ENCODE measurements at regions not wholly inside any gene's neighbourhood (a gene's known extent, or its start where the extent isn't known, plus 50 kb on each side); places are given as distances from the start of the nearest gene placed in this dataset.

DNA sequence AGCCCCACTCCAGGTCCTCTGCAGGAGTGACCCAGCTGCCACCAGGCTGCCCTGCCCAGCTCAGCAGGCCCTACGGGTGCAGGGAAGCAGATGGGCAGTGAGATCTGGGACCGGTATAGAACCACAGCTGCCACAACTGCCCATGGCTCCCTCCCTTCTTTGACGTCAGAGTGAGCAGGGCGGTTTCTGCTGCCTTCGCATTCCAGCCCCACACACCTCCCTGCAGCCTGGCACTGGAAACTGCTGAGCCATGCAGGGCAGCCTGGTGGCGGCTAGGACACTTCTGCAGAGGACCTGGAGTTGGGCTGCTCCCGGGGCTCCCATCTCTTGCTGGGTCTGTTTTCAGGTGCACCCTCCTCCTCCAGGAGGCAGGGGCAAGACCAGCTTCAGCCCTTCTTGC is 101.6 kb upstream of the CD93 start:
- H3K27me3 ChIP-seq = no peaks in the 10 kb centered on the region
- no peaks in the 10 kb centered on the region for H3K9me3 ChIP-seq
- intact Hi-C loops (cut with DNase I) = no loop called here
- no peaks in the 10 kb centered on the region for H3K36me3 ChIP-seq
- no peak overlapping the region for H3K27ac ChIP-seq
- no peaks in the 10 kb centered on the region for H3K4me1 ChIP-seq
- no peak overlapping the region for H3K9ac ChIP-seq (ENCODE audit: low read depth in 2 of 2, low read length in 2 of 2)
- H3K4me3 ChIP-seq = no peak overlapping the region
- TF ChIP-seq, protein P1, sequence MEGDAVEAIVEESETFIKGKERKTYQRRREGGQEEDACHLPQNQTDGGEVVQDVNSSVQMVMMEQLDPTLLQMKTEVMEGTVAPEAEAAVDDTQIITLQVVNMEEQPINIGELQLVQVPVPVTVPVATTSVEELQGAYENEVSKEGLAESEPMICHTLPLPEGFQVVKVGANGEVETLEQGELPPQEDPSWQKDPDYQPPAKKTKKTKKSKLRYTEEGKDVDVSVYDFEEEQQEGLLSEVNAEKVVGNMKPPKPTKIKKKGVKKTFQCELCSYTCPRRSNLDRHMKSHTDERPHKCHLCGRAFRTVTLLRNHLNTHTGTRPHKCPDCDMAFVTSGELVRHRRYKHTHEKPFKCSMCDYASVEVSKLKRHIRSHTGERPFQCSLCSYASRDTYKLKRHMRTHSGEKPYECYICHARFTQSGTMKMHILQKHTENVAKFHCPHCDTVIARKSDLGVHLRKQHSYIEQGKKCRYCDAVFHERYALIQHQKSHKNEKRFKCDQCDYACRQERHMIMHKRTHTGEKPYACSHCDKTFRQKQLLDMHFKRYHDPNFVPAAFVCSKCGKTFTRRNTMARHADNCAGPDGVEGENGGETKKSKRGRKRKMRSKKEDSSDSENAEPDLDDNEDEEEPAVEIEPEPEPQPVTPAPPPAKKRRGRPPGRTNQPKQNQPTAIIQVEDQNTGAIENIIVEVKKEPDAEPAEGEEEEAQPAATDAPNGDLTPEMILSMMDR (IDR thresholded peaks at IDR 0.05) = no peak
- no peak for DNase-seq

DNA sequence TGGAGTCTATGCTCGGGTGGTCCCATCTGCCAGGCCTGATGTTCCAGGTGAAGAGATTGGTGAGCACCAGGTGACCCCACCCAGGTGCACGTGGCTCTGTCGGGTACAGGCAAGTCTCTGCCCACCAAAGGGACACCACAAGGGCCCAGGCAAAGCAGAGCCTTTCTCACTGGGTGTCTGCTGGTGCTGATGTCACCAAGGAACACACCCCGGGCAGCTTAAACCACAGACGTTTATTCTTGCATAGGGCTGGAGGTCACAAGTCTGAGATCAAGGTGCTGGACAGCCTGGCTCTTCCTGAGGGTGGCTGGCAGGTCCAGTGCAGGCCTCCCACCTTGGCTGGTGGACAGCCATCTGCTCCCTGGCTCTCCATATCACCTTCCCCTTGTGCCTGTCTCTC is 100.7 kb upstream of the CD93 start:
- no peaks in the 10 kb centered on the region for H3K36me3 ChIP-seq
- no peaks in the 10 kb centered on the region for H3K27me3 ChIP-seq
- H3K4me1 ChIP-seq = no peaks in the 10 kb centered on the region
- H3K9ac ChIP-seq (ENCODE audit: low read depth in 2 of 2, low read length in 2 of 2) = no peak overlapping the region
- H3K9me3 ChIP-seq = no peaks in the 10 kb centered on the region
- H3K4me3 ChIP-seq = no peak overlapping the region
- DNase-seq = no peak
- intact Hi-C loops (cut with DNase I) = no loop called here
- TF ChIP-seq, protein P1 (IDR thresholded peaks at IDR 0.05) = no peak
- H3K27ac ChIP-seq = no peak overlapping the region

DNA sequence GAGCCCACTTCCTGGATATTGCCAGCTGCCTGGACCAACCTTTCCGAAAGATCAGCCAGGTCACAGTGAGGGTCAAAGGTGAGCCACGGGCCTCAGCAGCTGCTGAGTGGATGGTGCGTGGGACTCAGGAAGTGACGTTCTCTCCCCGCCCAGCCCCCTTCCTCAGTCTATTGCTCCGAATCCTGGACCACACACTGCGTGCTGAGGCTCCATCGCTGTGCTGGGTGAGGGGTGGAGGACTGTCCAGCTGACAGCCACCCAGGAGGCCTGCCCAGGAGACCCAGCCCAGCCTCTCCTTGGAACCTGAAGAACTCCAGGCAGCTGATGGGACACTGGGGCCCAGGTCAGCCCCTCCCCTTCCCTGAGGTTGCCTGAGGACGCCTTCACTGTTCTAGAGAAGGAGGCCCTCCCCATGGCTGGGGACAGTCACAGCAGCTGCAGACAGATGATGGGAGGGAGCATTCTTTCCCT is 94.4 kb upstream of the CD93 start:
- no peak for DNase-seq
- intact Hi-C loops (cut with DNase I) = no loop called here

DNA sequence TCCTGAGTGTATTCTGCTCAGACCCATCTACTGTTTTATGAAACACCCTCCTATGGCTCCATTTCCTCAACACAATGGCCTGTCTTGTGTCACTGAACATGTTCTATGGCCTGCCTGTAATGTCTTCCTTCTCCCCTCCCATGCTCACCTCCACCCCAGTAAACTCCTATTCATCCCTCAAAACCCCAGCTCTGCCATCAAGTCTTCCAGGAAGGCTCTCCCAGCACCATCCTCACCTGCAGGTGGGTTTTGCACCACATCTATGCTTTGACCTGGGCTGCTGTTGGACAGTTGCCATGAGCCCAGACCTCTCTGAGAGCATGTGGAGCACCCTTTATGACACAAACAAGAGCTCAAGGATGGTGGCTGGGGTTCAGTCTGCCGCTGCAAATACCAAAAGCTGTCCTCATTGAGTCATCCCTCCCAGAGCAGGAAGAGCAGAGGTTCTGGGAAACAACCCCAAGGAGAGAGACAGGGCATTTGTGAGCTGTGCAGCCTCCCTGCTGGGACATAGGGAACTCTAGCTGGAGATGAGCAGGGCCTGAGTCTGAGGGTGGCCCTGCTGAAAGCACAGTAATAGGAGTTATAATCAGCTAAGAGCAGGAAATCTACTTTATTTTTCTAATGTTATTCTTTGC is 93.8 kb upstream of the CD93 start:
- no peaks in the 10 kb centered on the region for H3K9me3 ChIP-seq
- no peak overlapping the region for H3K4me3 ChIP-seq
- no peaks in the 10 kb centered on the region for H3K4me1 ChIP-seq
- no peaks in the 10 kb centered on the region for H3K36me3 ChIP-seq
- no peak for DNase-seq
- TF ChIP-seq, protein P1 (IDR thresholded peaks at IDR 0.05) = no peak
- intact Hi-C loops (cut with DNase I) = no loop called here
- H3K27ac ChIP-seq = no peak overlapping the region
- no peaks in the 10 kb centered on the region for H3K27me3 ChIP-seq
- no peak overlapping the region for H3K9ac ChIP-seq (ENCODE audit: low read depth in 2 of 2, low read length in 2 of 2)

More for the DNA sequence above, 94.4 kb upstream of the CD93 start:
- H3K27ac ChIP-seq = no peak overlapping the region
- no peak overlapping the region for H3K4me3 ChIP-seq
- no peaks in the 10 kb centered on the region for H3K4me1 ChIP-seq
- H3K9me3 ChIP-seq = no peaks in the 10 kb centered on the region
- TF ChIP-seq, protein P1 (IDR thresholded peaks at IDR 0.05) = no peak
- H3K27me3 ChIP-seq = no peaks in the 10 kb centered on the region
- H3K9ac ChIP-seq (ENCODE audit: low read depth in 2 of 2, low read length in 2 of 2) = no peak overlapping the region
- H3K36me3 ChIP-seq = no peaks in the 10 kb centered on the region

DNA sequence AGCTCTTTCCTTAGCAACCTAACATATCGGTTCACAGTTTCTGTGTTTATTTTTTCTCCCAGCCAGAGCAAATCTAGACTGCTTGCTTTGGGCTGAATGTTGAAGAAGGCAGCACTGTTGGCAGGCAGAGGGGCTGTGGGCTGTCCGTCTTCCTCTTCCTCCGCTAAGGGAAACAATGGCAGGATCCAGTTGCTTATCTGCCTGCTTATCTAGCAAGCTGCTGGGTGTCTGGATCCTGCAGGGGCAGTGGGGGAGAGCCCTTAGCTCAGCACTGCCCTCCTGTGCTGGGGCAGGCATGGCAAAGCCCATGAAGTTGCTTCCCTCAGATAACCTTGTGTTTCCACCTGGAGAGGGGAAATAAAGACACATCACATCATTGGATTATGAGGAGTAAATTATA is 92.7 kb upstream of the CD93 start:
- no peaks in the 10 kb centered on the region for H3K9me3 ChIP-seq
- H3K36me3 ChIP-seq = no peaks in the 10 kb centered on the region
- TF ChIP-seq, protein P1 (IDR thresholded peaks at IDR 0.05) = no peak
- no peak overlapping the region for H3K27ac ChIP-seq
- intact Hi-C loops (cut with DNase I) = no loop called here
- H3K27me3 ChIP-seq = no peaks in the 10 kb centered on the region
- H3K9ac ChIP-seq (ENCODE audit: low read depth in 2 of 2, low read length in 2 of 2) = no peak overlapping the region
- no peaks in the 10 kb centered on the region for H3K4me1 ChIP-seq
- no peak overlapping the region for H3K4me3 ChIP-seq
- DNase-seq = no peak
